ENCODE measurements at regions not wholly inside any gene's neighbourhood (a gene's known extent, or its start where the extent isn't known, plus 50 kb on each side); places are given as distances from the start of the nearest gene placed in this dataset.

DNA sequence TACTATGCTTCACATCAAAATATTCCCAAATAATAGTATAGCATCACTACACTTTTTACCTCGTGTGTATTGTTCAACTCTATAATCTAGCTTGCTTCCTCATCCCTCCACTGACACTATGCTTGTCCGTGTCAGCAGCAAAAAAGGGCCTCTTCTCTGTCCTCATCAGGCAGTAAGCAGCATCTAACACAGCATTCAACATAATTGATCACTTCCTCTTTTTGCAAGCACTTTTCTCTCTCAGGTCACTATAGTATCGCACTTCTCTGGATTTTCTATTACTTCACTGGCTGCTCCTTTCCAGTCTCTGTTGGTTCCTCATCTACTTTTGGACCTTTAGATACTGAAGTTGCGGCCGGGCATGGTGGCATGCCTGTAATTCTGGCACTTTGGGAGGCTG, 64.9 kb upstream of the ZSWIM2 start:
- Histone ChIP-seq H2AK5ac (ENCODE audit: insufficient read length, low read length) (no peak overlapping the region), H3K23ac (ENCODE audit: insufficient read length, low read depth, low read length) (no peak overlapping the region), H4K5ac (ENCODE audit: insufficient read length, low read depth, low read length) (no peak overlapping the region), H3K27me3 (ENCODE audit: insufficient read depth, low read length) (no peaks in the 10 kb centered on the region), H3K79me1 (ENCODE audit: insufficient read depth, low read depth, low read length, poor library complexity, severe bottlenecking) (no peaks in the 10 kb centered on the region), H3K9ac (ENCODE audit: extremely low read depth, insufficient read length, low read length) (no peak overlapping the region), H3K14ac (ENCODE audit: insufficient read depth, low read length) (no peak overlapping the region), H3K18ac (ENCODE audit: insufficient read length, low read depth, low read length) (no peak overlapping the region), H3K9me3 (ENCODE audit: control insufficient read depth, low read depth, low read length) (no peaks in the 10 kb centered on the region), H3K27ac (ENCODE audit: insufficient read length, low read depth, low read length) (no peak overlapping the region), H2BK5ac (ENCODE audit: insufficient read length, low read length) (no peak overlapping the region), H4K91ac (ENCODE audit: insufficient read length, low read depth, low read length) (no peak overlapping the region), H2BK20ac (ENCODE audit: low read depth, low read length, poor library complexity, severe bottlenecking) (no peak overlapping the region), H4K8ac (replicated peaks; ENCODE audit: insufficient read length, low read depth, low read length) (no peak overlapping the region), H2BK15ac (ENCODE audit: low read depth, low read length) (no peak overlapping the region), H4K20me1 (ENCODE audit: control insufficient read depth, insufficient read depth, insufficient read length) (no peaks in the 10 kb centered on the region), H3K4me2 (ENCODE audit: insufficient read depth, insufficient read length, low read length) (no peak overlapping the region), H3K79me2 (ENCODE audit: insufficient read depth, low read length) (no peaks in the 10 kb centered on the region), H2BK12ac (ENCODE audit: insufficient read length, low read depth, low read length) (no peak overlapping the region), H3K56ac (ENCODE audit: insufficient read length, low read depth, low read length) (no peak overlapping the region), H2BK120ac (ENCODE audit: low read depth, low read length, poor library complexity, severe bottlenecking) (no peak overlapping the region), H3K4ac (ENCODE audit: low read depth, low read length) (no peak overlapping the region), H2AFZ (ENCODE audit: low read length) (no peak overlapping the region), H3T11ph (ENCODE audit: low read length) (no peak overlapping the region), H3K4me1 (ENCODE audit: insufficient read depth, low read length) (no peaks in the 10 kb centered on the region), H3K23me2 (ENCODE audit: insufficient read length, low read depth, low read length, poor library complexity, severe bottlenecking) (no peaks in the 10 kb centered on the region)
- Mint-ChIP-seq H3K4me3 (no peak overlapping the region), H3K9me3 (no peaks in the 10 kb centered on the region), H3K27me3 (ENCODE audit: low read depth) (no peaks in the 10 kb centered on the region), H3K27ac (peak overlapping the region in 1 of 3 experiments; percentile 11; a peak in 1 of 7 replicates), H3K4me1 (no peaks in the 10 kb centered on the region), H3K36me3 (ENCODE audit: insufficient read depth in 1 of 3, low read depth in 3 of 3) (no peaks in the 10 kb centered on the region)
- DNase-seq: no peak
- TF ChIP-seq, protein P1, sequence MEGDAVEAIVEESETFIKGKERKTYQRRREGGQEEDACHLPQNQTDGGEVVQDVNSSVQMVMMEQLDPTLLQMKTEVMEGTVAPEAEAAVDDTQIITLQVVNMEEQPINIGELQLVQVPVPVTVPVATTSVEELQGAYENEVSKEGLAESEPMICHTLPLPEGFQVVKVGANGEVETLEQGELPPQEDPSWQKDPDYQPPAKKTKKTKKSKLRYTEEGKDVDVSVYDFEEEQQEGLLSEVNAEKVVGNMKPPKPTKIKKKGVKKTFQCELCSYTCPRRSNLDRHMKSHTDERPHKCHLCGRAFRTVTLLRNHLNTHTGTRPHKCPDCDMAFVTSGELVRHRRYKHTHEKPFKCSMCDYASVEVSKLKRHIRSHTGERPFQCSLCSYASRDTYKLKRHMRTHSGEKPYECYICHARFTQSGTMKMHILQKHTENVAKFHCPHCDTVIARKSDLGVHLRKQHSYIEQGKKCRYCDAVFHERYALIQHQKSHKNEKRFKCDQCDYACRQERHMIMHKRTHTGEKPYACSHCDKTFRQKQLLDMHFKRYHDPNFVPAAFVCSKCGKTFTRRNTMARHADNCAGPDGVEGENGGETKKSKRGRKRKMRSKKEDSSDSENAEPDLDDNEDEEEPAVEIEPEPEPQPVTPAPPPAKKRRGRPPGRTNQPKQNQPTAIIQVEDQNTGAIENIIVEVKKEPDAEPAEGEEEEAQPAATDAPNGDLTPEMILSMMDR (conservative IDR thresholded peaks at IDR 0.05): no peak
- no CpG with 5 or more reads among the region's 5 CpGs for WGBS (ENCODE audit: extremely low coverage, insufficient read length, low lambda C conversion rate)
